Activated CD8-positive, alpha-beta memory T cell treated with anti-CD3 and anti-CD28 coated beads for 36 hours (primary cell): ENCODE measurements at regions not wholly inside any gene's neighbourhood (a gene's known extent, or its start where the extent isn't known, plus 50 kb on each side); places are given as distances from the start of the nearest gene placed in this dataset.
"Not testable (repeated sequence)": the region's sequence is repeated elsewhere in the genome, so short reads cannot be mapped to it uniquely, and the experiment has no call there.

Experiments
- CTCF ChIA-PET: fragments of 350-600 bp; sonication (Branson Sonifier 250); formaldehyde crosslinking; loops from one replicate; lab custom pipeline; 2021; ENCODE audit warnings: antibody characterized with exemption; lab: Charles Lee
- POLR2A ChIA-PET: fragments of 350-600 bp; sonication (Branson Sonifier 250); formaldehyde crosslinking; loops from one replicate; lab custom pipeline; 2021; ENCODE audit warnings: antibody characterized with exemption; lab: Charles Lee

- ChIA-PET POLR2A (no interaction called here), CTCF (no interaction called here)
Measured at GRCh38 chr6:44739181-44739580, 351.7 kb downstream of the CDC5L start.

GRCh38 chr6:44740566-44741120 lies 353.1 kb downstream of the CDC5L start:
- ChIA-PET CTCF (no interaction called here), POLR2A (no interaction called here)

- POLR2A ChIA-PET: no interaction called here
- CTCF ChIA-PET: no interaction called here
Measured at GRCh38 chr6:44742201-44742600, 354.7 kb downstream of the CDC5L start.

GRCh38 chr6:44742828-44743372 lies 355.4 kb downstream of the CDC5L start:
- ChIA-PET POLR2A (no interaction called here), CTCF (no interaction called here)

GRCh38 chr6:44760116-44760515 lies 372.6 kb downstream of the CDC5L start:
- POLR2A ChIA-PET, CTCF ChIA-PET: not testable (repeated sequence)

- POLR2A ChIA-PET: no interaction called here
- CTCF ChIA-PET: no interaction called here
Measured at GRCh38 chr6:44761046-44761445, 373.5 kb downstream of the CDC5L start.

- CTCF ChIA-PET: no interaction called here
- POLR2A ChIA-PET: no interaction called here
Measured at GRCh38 chr6:44762496-44762895, 375.0 kb downstream of the CDC5L start.

- ChIA-PET CTCF (no interaction called here), POLR2A (no interaction called here)
Measured at GRCh38 chr6:44771647-44772415, 384.3 kb downstream of the CDC5L start.

GRCh38 chr6:44772838-44773237 lies 385.3 kb downstream of the CDC5L start:
- ChIA-PET POLR2A (no interaction called here), CTCF (no interaction called here)

GRCh38 chr6:44775121-44775520 lies 387.6 kb downstream of the CDC5L start:
- CTCF ChIA-PET: no interaction called here
- POLR2A ChIA-PET: no interaction called here

GRCh38 chr6:44776344-44776743 lies 388.8 kb downstream of the CDC5L start:
- CTCF ChIA-PET: no interaction called here

GRCh38 chr6:44778513-44778912 lies 391.0 kb downstream of the CDC5L start:
- CTCF ChIA-PET: no interaction called here
- POLR2A ChIA-PET: no interaction called here

More at GRCh38 chr6:44776344-44776743, 388.8 kb downstream of the CDC5L start:
- POLR2A ChIA-PET: no interaction called here
